ENCODE measurements at regions not wholly inside any gene's neighbourhood (a gene's known extent, or its start where the extent isn't known, plus 50 kb on each side); places are given as distances from the start of the nearest gene placed in this dataset.

DNA sequence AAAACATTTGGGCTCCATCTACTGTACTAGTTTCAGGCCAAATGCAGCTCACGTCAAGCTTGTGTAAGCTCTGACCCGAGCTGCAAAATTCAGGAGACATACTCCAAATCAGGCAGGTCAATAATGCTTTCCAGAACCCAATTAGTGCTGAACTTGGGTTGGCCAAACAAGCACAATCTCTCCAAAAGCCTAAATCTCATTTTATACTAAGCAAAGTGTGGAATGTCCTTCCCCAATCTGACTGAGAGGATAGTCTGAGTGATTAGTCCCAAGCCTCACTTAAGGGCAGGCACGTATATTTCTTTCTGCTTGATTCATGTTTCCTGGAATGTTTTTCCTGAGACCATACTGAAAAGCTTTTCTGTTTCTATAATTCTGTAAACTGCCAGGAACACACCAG is 79.9 kb downstream of the NKX6-1 start:
- BruUV-seq (replicated peaks) = no TSS peak
- FAIRE-seq (no peak), DNase-seq (ENCODE audit: low read depth, low spot score) (no peak), ATAC-seq (no peak)
- in situ Hi-C loops (cut with MboI) = no loop called here
- Histone ChIP-seq H3K27ac (ENCODE audit: control insufficient read depth, insufficient read depth) (no peak overlapping the region), H4K20me1 (ENCODE audit: control insufficient read depth, insufficient read depth) (no peaks in the 10 kb centered on the region), H3K4me1 (ENCODE audit: control insufficient read depth, insufficient read depth, low read length) (no peaks in the 10 kb centered on the region), H3K4me2 (ENCODE audit: control insufficient read depth, insufficient read depth) (no peak overlapping the region), H3K9ac (ENCODE audit: control insufficient read depth, insufficient read depth, low read length) (no peak overlapping the region), H3K27me3 (replicated peaks in 1 of 2; ENCODE audit: control insufficient read depth in 2 of 2, insufficient read depth in 2 of 2, low read length in 1 of 2) (no peaks in the 10 kb centered on the region), H3K9me3 (replicated peaks; ENCODE audit: control insufficient read depth, insufficient read depth, low read length) (no peaks in the 10 kb centered on the region), H3K36me3 (ENCODE audit: control insufficient read depth in 2 of 2, insufficient read depth in 2 of 2, low read length in 1 of 2) (no peaks in the 10 kb centered on the region), H3K79me2 (ENCODE audit: control insufficient read depth, insufficient read depth, low read length) (no peaks in the 10 kb centered on the region), H2AFZ (ENCODE audit: control insufficient read depth, low read depth, low read length) (no peak overlapping the region), H3K4me3 (no peak overlapping the region)
- WGBS (ENCODE audit: insufficient coverage, insufficient replicate concordance, low lambda C conversion rate, missing lambda C conversion rate) = 32% methylated on average over 3 of the region's 3 CpGs
- ChIA-PET CTCF (no interaction called here), SMC1A (ENCODE audit: uncharacterized antibody, unreplicated experiment) (interaction anchor here (1.3 kb wide), 1 partner anchor 10 kb away, joined by 3 read pairs; no protein-coding TSS in a partner anchor), POLR2A (no interaction called here), RAD21 (ENCODE audit: unreplicated experiment) (no interaction called here)
- intact Hi-C loops (cut with micrococcal nuclease; ENCODE audit: unreplicated experiment) = no loop called here
- TF ChIP-seq DPF2 (IDR thresholded peaks at IDR 0.05) = no peak
- TF ChIP-seq MYC (IDR thresholded peaks at IDR 0.05; ENCODE audit: insufficient read depth, insufficient read length, insufficient replicate concordance, low read length, severe bottlenecking) = no peak
- TF ChIP-seq ZNF274 (IDR thresholded peaks at IDR 0.05; ENCODE audit: insufficient read depth, insufficient read length) = no peak
- TF ChIP-seq, protein P1, sequence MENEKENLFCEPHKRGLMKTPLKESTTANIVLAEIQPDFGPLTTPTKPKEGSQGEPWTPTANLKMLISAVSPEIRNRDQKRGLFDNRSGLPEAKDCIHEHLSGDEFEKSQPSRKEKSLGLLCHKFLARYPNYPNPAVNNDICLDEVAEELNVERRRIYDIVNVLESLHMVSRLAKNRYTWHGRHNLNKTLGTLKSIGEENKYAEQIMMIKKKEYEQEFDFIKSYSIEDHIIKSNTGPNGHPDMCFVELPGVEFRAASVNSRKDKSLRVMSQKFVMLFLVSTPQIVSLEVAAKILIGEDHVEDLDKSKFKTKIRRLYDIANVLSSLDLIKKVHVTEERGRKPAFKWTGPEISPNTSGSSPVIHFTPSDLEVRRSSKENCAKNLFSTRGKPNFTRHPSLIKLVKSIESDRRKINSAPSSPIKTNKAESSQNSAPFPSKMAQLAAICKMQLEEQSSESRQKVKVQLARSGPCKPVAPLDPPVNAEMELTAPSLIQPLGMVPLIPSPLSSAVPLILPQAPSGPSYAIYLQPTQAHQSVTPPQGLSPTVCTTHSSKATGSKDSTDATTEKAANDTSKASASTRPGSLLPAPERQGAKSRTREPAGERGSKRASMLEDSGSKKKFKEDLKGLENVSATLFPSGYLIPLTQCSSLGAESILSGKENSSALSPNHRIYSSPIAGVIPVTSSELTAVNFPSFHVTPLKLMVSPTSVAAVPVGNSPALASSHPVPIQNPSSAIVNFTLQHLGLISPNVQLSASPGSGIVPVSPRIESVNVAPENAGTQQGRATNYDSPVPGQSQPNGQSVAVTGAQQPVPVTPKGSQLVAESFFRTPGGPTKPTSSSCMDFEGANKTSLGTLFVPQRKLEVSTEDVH (IDR thresholded peaks at IDR 0.05; ENCODE audit: low read depth, partially characterized antibody) = no peak
- TF ChIP-seq RCOR1 (conservative IDR thresholded peaks at IDR 0.05; ENCODE audit: low read depth, low read length) = no peak
- no peak for TF ChIP-seq PAX5 (IDR thresholded peaks at IDR 0.05; ENCODE audit: borderline replicate concordance, low read depth, low read length)
